Middle frontal gyrus (tissue), 1 donor: ENCODE measurements at regions not wholly inside any gene's neighbourhood (a gene's known extent, or its start where the extent isn't known, plus 50 kb on each side); places are given as distances from the start of the nearest gene placed in this dataset.
"Not testable (repeated sequence)": the region's sequence is repeated elsewhere in the genome, so short reads cannot be mapped to it uniquely, and the experiment has no call there.

Experiments used
- DNase-seq: peaks from one replicate; pipeline ENCODE4 v3.0.0-alpha.2; 2015; ENCODE audit warnings: low spot score; ENCODE audit errors: extremely low spot score

DNA sequence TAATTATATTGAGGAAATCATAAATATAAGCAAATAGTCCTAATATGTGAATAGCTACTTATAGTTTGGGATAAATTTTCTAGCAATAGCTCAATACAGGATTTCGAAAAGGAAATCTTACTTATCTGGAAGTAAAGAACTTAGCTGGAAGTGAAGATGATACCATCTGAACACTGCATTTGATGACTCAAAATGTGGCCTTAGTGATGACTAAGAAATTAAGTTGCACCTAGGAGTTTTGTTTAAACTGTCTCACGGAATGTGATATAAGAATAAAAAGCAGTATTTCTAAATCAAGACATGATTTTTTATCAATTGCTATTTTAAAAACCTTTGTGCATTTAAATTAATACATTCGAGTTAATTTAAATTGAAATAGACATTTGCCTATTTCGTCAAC is 91.2 kb downstream of the EOMES start:
- no peak for DNase-seq

DNA sequence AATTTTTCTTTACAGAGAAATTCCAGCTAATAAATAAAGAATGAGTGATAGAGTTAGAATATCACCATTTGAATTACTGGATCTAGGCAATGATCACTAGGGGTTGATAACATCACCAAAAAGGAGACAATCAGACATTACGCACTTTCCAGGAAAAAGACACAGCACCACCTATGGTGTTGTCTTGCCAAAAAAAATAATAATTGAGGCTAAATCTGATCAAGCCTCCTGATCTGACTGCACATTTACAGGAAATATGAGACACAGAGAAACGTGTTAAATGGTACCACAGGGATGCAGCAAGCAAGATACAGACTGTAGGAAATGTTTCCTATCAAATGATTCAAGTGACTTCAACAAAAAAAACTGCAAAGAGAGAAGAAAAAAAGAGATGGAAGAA is 92.8 kb downstream of the EOMES start:
- DNase-seq: no peak

DNA sequence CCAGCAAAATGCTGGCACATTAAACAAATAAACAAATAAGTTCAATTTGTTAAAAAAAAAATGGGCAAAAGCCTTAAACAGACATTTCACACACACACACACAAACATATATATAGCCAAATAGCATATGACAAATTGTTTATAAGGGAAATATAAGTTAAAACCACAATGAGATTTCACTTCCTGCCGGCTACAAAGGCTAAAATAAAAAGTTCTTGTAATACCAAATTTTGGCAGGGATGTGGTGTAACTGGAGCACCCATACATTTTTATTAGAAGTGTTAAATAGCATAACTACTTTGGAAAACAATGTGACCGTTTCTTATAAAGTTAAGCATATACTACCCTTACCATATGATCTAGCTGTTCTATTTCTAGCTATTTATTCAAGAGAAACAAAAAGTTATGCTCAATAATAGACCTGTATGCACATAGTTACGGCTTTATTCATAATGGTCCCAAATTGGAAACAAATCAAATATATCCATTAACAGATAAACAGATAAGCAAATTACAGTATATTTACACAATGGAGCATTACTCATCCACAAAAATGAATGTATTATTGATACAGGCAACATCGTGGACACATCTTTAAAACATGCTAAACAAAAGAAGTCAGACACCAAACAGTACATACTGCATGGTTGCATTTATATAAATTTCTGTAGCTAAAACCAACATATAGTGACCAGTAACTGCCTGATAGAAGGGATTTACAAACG is 93.9 kb downstream of the EOMES start:
- no peak for DNase-seq

DNA sequence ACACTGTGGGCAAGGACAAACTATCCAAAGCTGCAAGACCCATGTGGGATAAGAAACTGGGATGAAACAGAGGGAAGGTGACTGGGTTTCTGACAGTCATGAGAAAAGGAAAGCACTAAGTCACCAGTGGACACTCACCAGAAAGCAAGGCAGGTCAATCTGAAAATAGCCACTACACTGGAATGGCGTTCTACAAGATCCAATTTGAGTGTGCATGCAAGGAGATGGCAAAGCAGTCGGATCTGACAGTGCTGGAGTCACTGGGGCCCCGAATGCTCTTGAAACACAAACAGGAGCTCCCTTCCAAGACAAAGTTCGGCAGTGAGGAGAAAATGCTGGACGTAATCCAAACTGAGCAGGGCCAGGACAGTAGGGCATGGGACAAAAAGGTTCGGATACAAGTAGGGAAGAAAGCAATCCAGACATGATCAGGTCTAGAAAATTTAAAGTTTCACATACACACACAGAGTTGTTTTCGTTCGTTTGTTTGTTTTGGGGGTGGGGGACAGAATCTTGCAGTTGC is 95.5 kb downstream of the EOMES start:
- no peak for DNase-seq

DNA sequence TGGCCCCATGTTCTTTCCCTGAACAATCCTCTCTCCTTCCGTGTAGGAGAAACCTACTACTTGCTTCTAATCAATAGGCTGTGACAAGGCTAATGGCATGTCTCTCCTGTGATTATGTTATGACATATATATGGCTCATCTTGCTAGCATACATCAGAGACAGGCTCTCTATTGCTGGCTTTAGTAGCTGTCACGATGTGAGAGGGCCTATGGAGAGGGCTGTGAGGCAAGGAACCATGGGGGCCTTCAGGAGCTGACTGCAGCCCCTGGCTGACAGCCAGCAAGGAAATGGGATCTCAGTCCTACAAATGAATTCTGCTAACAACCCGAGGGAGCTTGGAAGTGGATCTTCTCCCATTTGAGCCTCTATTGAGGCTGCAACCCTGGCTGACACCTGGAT is 96.3 kb downstream of the EOMES start:
- no peak for DNase-seq

DNA sequence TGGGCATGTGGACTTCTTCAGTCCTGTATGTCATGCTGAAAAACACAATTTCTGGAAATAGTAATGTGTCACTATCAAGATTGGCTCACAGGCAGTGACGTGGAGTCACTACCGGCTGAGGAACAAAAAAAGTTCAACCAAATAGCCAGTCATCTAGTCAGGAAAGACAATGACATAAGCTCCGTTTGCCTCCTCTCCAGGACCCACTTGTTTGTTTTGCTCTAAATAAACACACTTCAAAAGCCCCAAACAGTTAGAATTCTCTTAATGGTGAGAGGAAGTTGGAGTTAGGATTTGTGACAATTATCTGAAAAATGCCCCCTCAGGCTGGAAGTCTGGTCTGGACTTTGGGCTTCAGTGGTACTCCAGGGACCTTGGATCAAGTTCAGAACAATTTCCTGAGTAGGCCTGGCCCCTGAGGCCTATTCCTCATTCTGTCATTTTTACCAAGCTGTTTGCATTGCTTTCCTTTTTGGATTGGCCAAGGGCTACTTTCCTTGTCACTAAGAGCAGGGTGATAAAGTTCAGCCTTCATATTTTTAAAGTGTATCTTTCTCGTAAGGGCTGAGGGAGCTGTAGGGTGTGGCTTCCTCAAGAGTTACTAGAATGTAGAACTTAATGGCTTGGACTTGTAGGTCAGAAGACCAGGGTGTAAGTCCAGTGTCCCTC is 98.9 kb downstream of the EOMES start:
- no peak for DNase-seq

DNA sequence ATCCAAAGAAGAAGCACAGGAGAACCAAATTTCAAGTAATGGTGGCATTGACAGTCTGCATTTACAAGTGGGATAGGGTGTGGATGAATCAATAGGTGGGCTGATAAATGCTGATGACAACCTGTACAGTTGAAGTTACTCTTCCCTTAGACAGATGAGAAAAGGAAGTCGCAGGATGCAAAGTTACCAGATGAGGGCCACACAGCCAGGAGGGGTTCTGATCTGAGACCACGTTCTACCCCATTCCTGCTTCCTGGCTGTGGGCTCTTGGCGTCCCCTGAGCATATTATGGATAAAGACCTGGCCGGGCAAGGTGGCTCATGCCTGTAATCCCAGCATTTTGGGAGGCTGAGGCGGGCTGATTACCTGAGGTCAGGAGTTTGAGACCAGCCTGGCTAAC is 104.6 kb downstream of the EOMES start:
- DNase-seq: no peak

DNA sequence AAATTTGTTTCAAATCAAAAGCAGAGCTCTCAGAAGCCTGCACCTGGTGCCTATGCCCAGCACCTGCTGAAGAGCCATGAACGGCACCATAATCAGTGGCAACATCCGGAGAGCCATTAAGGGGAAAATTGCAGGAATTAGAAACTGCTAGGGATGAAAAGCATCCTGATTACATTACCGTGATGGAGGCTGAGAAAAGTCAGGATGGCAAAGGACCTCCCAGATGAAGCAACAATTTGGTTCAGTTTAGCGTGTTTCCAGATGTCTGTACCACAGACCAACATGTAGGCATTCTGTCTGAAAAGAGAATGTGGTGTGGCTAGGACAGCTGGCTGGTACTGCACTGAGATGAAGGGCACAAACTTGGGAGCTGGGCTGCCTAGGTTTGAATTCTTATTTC is 106.1 kb downstream of the EOMES start:
- no peak for DNase-seq

DNA sequence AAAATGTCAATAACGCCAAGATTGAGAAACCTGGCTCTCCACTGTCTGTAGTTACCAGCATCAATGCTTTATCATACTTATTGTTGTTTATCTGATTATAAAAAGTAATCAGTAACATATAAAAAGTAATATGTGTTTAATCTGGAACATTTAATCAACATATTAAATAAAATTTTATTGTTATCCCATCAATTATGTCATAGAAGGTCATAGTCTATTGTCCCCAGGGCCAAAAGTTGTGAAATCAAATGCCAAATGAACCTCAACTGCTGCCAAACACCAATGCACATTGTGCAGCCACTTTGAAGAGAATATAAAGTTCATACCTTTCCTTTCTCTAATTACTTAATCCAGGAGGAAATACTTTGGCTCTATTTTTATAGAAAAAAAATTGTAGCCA is 106.6 kb downstream of the EOMES start:
- no peak for DNase-seq

DNA sequence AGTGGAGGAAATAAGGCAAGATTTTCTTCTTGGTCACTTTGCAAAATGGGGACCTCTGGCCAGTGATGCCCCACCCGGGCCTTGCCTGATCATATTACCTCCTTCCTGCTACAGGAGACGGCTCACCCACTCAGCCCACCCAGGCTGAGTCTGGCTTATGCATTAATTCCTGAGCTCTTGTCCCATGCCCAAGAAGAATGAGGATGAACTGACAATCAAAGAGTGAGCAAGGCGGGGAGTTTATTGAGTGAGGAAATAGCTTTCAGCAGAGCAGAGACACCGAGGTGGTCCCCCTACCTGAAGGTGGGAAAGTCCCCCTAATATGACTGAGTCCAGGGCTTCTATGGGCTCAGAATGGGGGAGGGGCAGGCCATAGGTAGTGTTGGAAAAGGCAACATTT is 107.5 kb downstream of the EOMES start:
- no peak for DNase-seq

DNA sequence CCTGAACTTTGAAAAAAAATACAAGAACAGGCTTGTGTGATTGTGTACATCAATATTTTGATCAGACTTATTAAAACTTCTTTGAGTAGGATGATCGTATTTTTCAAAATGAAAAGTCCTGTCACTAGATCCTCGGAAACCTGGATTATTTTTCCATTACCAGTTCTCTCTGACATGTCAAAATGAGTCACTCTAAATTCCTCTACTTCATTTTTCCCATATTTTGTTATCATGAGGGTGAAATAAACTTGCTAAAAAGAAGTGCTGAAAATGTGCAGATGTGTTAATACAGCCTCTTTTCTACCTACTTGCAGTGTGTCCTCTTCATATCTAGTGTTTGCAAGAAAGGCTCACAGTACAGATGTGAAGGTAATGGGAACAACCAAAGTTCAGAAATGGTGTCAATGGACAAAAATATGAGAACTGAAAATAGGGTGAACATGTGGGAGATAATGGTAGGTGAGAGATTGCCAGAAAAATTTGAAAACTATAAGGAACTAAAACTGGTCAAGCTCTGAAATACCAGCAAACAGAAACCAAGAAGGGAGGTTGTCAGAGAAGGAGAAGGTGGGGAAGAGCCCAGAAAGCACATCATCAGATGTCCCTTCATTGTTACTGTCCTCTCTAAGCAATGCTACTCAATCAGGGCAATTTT is 108.2 kb downstream of the EOMES start:
- no peak for DNase-seq

DNA sequence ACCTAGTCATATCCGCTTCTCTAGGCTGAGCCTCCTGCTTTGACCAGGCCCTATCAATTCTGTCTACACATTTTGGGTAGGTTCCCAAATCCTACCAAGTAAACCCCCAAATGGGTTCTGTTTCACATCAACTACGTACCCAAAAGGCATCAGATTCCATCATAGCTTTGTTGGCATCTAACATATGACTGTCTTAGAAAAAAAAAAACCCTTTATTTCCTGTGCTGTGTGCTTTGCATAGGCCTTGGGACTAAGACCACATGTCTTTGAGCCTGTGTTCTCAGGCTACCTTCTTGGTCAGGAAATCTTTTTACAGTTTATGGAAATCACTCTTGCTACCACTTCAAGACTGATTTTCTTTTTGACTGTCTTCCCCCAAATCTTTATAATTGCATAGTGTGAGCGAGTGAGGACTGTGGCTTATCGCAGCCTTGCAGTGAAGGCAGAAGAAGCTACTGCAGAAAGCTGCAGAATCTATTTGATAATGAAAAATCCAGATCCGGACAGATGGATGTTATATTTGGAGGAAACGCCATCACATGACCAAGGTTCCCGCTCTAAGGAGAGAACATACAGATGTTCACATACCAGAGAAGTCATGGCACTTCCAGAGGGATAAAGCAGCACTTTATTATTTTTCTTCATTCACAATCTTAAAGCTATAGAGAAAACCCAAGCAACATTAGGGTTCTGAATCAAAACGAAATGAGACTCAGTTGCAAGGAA is 111.2 kb downstream of the EOMES start:
- no peak for DNase-seq

DNA sequence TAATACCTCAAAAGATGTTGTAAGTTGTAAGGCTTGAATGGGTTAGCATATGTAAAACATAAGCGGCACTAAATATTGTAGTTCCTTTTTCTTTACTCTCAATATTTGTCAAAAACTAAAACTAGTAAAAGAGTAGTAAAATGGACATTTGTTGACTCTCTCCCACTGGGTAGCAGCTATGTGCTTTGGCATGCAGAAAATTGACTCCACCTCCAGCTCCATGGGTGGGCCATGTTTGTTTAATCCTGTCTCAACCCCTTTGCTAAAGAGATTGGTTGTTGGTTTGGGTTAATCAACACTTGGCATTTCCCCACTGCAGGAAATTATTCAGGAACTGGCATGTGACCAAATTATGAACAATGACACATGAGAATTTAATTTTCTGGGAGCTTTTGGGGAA is 114.8 kb downstream of the EOMES start:
- DNase-seq: no peak

DNA sequence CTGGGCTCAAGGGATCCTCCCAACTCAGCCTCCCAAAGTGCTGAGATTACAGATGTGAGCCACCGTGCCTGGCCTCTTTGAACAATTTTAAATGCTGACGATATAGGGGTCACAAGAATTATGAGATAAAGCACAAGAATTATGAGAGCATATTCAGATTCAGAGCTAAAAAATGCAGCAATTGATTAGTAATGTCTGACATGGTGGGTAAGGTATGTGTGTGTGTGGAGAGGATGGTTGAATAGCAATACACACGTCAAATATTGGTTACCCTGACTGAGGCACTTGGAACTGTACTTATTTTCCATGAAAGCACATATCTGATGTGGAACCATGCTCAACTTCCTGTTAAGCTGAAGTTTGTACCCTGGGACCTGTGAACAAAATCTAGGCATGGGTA is 115.6 kb downstream of the EOMES start:
- DNase-seq: no peak

DNA sequence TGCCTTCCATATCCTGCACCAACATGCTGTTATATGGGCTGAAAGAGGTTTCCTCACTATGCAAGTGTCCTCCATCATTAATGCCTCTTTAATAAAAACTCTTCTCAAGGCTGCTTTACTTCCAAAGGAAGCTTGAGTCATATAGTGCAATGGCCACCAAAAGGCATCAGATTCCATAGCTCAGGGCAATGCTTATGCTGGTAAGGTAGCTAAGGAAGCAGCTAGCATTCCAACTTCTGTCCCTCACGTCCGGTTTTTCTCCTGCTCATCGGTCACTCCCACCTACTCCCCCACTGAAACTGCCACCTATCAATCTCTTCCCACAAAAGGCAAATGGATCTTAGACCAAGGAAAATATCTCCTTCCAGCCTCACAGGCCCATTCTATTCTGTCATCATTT is 117.1 kb upstream of the SLC4A7 start:
- DNase-seq: not testable (repeated sequence)

DNA sequence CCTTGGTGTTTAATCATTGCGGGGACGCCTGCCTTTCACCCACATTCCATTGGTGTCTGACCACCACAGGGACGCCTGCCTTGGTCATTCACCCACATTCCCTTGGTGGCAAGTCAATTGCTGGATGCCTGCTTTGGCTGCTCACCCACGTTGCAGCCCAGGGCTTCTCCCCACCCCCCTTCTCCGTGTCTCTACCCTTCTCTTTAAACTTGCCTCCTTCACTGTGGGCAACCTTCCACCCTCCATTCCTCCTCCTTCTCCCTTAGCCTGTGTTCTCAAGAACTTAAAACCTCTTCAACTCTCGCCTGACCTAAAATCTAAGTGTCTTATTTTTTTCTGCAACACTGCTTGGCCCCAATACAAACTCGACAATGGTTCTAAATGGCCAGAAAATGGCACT is 115.6 kb upstream of the SLC4A7 start:
- DNase-seq: not testable (repeated sequence)

DNA sequence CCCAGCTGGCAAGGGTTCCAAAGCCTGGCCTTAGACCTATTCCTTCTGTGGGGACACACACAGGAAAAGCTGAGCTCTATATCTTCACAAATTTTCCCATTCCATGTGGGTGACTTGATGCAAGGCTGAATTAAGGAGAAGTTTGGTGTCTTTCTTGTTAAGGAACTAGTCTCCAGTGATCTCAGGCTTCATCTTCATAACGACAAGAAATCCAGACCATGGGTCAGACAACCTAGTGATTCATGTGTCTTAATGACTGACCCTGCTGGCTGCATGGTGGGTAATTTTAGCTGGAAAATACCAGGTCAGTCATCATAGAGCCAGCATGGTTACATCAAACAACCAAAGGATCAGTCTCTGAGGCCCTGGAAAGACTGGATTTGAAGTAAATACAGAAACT is 112.7 kb upstream of the SLC4A7 start:
- DNase-seq: no peak

DNA sequence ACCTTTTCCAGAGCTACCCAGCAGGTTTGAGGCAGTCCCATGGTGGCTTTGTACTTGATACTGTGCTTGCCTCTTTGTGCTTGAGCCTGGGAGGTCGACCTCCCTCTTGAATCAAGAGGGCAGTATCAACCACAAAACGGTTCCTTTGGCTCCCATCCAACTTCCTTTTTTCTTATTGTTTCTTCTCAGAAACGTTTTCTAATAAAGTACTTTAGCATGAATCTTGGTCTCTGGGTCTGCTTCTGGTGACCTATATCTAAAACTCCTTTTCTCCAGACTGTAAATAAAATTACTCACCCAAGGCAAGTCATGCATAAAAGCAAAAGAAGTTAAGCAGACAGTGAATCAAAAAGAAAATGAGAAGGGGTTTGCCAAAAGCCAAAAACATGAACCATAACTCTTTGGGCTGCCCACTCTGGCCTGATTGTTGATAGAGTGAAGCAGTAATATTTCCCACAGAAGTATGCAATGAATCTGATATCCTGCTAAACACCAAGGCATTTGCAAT is 112.2 kb upstream of the SLC4A7 start:
- no peak for DNase-seq

DNA sequence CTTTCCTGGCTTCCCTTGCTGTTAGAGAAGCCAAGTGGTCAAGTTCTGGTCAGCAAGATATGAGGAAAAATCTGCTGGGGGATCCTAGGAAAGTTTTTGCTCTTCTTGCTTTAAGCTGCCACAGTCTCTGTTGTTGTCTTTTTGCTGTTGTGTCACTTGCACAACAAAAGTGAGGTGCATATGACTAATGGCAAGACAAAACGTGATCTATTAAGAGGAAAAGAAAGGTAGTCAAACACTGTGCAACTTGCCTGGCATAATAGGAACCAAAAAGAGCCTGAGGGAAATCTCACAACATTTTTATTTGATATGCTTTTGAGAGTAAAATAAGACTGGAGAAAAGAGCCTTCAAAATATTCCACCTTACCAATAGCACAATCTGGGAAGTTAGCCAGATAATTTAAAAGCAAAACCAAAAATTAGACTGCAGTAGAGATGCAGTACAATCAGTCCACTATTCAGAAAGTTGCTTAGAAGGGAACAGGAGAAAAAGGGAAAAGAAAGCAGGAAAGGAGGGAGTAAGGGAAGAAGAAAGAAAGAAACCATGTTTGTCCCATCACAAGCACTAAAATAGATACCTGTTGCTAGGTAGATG is 110.0 kb upstream of the SLC4A7 start:
- DNase-seq: no peak

DNA sequence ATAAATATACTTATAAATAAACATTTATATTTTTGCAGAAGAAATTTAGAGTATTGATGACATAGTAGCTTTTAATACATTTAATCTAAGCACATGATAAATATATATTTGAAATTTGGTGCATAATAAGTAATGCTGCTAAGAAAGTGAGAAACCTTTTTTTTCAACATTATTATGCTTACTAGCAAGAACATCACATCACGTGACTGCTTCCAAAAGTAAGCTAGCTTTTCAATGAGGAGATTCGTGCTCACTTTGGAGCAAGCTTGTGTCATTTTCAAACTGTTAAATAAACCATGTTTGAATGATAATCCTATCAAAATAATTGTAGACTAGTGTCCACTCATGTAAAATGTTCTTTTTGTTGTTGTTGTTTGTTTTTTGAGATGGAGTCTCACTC is 109.0 kb upstream of the SLC4A7 start:
- no peak for DNase-seq
